ENCODE measurements at regions not wholly inside any gene's neighbourhood (a gene's known extent, or its start where the extent isn't known, plus 50 kb on each side); places are given as distances from the start of the nearest gene placed in this dataset.

- no peak for DNase-seq
- no peak overlapping the region for H3K4me3 Mint-ChIP-seq (ENCODE audit: low read depth, unreplicated experiment)
- H3K27ac Mint-ChIP-seq (ENCODE audit: unreplicated experiment) = no peak overlapping the region
- no peaks in the 10 kb centered on the region for H3K36me3 Mint-ChIP-seq (ENCODE audit: insufficient read depth, unreplicated experiment)
- no peak for TF ChIP-seq CTCF (IDR thresholded peaks at IDR 0.05; ENCODE audit: unreplicated experiment)
- no peaks in the 10 kb centered on the region for H3K9me3 Mint-ChIP-seq (ENCODE audit: low read depth, unreplicated experiment)
- intact Hi-C loops (cut with micrococcal nuclease; ENCODE audit: unreplicated experiment) = no loop called here
- H3K27me3 Mint-ChIP-seq (ENCODE audit: unreplicated experiment) = peaks cover 86% of the 10 kb centered on the region
- no TSS peak for BruUV-seq (replicated peaks)
- CTCF ChIA-PET = no interaction called here
- no peaks in the 10 kb centered on the region for H3K4me1 Mint-ChIP-seq (ENCODE audit: low read depth, unreplicated experiment)
Observed at GRCh38 chrX:18002791-18003190, 141.7 kb upstream of the RAI2 start.

GRCh38 chrX:17994429-17994828 lies 133.3 kb upstream of the RAI2 start:
- Mint-ChIP-seq H3K36me3 (ENCODE audit: insufficient read depth, unreplicated experiment) (no peaks in the 10 kb centered on the region), H3K4me3 (ENCODE audit: low read depth, unreplicated experiment) (no peak overlapping the region), H3K4me1 (ENCODE audit: low read depth, unreplicated experiment) (no peaks in the 10 kb centered on the region), H3K27ac (ENCODE audit: unreplicated experiment) (no peak overlapping the region), H3K27me3 (ENCODE audit: unreplicated experiment) (peaks cover 61% of the 10 kb centered on the region), H3K9me3 (ENCODE audit: low read depth, unreplicated experiment) (no peaks in the 10 kb centered on the region)
- BruUV-seq (replicated peaks) = no TSS peak
- intact Hi-C loops (cut with micrococcal nuclease; ENCODE audit: unreplicated experiment) = no loop called here
- DNase-seq = no peak
- TF ChIP-seq CTCF (IDR thresholded peaks at IDR 0.05; ENCODE audit: unreplicated experiment) = no peak
- CTCF ChIA-PET = no interaction called here

GRCh38 chrX:17993062-17993461 lies 132.0 kb upstream of the RAI2 start:
- intact Hi-C loops (cut with micrococcal nuclease; ENCODE audit: unreplicated experiment) = no loop called here
- no peak for DNase-seq
- no peaks in the 10 kb centered on the region for H3K36me3 Mint-ChIP-seq (ENCODE audit: insufficient read depth, unreplicated experiment)
- H3K27me3 Mint-ChIP-seq (ENCODE audit: unreplicated experiment) = peaks cover 51% of the 10 kb centered on the region
- no peak for TF ChIP-seq CTCF (IDR thresholded peaks at IDR 0.05; ENCODE audit: unreplicated experiment)
- no peak overlapping the region for H3K27ac Mint-ChIP-seq (ENCODE audit: unreplicated experiment)
- no peaks in the 10 kb centered on the region for H3K4me1 Mint-ChIP-seq (ENCODE audit: low read depth, unreplicated experiment)
- no peaks in the 10 kb centered on the region for H3K9me3 Mint-ChIP-seq (ENCODE audit: low read depth, unreplicated experiment)
- BruUV-seq (replicated peaks) = no TSS peak
- H3K4me3 Mint-ChIP-seq (ENCODE audit: low read depth, unreplicated experiment) = no peak overlapping the region
- CTCF ChIA-PET = no interaction called here

GRCh38 chrX:17990532-17990931 lies 129.4 kb upstream of the RAI2 start:
- no peaks in the 10 kb centered on the region for H3K4me1 Mint-ChIP-seq (ENCODE audit: low read depth, unreplicated experiment)
- H3K4me3 Mint-ChIP-seq (ENCODE audit: low read depth, unreplicated experiment) = no peak overlapping the region
- no peak for DNase-seq
- intact Hi-C loops (cut with micrococcal nuclease; ENCODE audit: unreplicated experiment) = no loop called here
- no peak for TF ChIP-seq CTCF (IDR thresholded peaks at IDR 0.05; ENCODE audit: unreplicated experiment)
- BruUV-seq (replicated peaks) = no TSS peak
- H3K9me3 Mint-ChIP-seq (ENCODE audit: low read depth, unreplicated experiment) = no peaks in the 10 kb centered on the region
- peaks cover 65% of the 10 kb centered on the region for H3K27me3 Mint-ChIP-seq (ENCODE audit: unreplicated experiment)
- H3K27ac Mint-ChIP-seq (ENCODE audit: unreplicated experiment) = no peak overlapping the region
- CTCF ChIA-PET = no interaction called here
- no peaks in the 10 kb centered on the region for H3K36me3 Mint-ChIP-seq (ENCODE audit: insufficient read depth, unreplicated experiment)

- CTCF ChIA-PET = no interaction called here
- H3K4me1 Mint-ChIP-seq (ENCODE audit: low read depth, unreplicated experiment) = no peaks in the 10 kb centered on the region
- no peaks in the 10 kb centered on the region for H3K36me3 Mint-ChIP-seq (ENCODE audit: insufficient read depth, unreplicated experiment)
- BruUV-seq (replicated peaks) = no TSS peak
- no peak for TF ChIP-seq CTCF (IDR thresholded peaks at IDR 0.05; ENCODE audit: unreplicated experiment)
- intact Hi-C loops (cut with micrococcal nuclease; ENCODE audit: unreplicated experiment) = no loop called here
- H3K9me3 Mint-ChIP-seq (ENCODE audit: low read depth, unreplicated experiment) = no peaks in the 10 kb centered on the region
- no peak overlapping the region for H3K4me3 Mint-ChIP-seq (ENCODE audit: low read depth, unreplicated experiment)
- H3K27me3 Mint-ChIP-seq (ENCODE audit: unreplicated experiment) = peaks cover 86% of the 10 kb centered on the region
- no peak overlapping the region for H3K27ac Mint-ChIP-seq (ENCODE audit: unreplicated experiment)
- DNase-seq = no peak
Observed at GRCh38 chrX:17987783-17988182, 126.7 kb upstream of the RAI2 start.

Data from Calu3 (cell line).